IPS-15b (cell line): ENCODE measurements at regions not wholly inside any gene's neighbourhood (a gene's known extent, or its start where the extent isn't known, plus 50 kb on each side); places are given as distances from the start of the nearest gene placed in this dataset.
"Not testable (repeated sequence)": the region's sequence is repeated elsewhere in the genome, so short reads cannot be mapped to it uniquely, and the experiment has no call there.

Experiments
- H3K27me3 ChIP-seq: one replicate; pipeline ENCODE4 v1.6.1; 2013; ENCODE audit warnings: low read length; ENCODE audit not compliant: control insufficient read depth, insufficient read depth
- H3K36me3 ChIP-seq: one replicate; pipeline ENCODE4 v1.6.1; 2013; ENCODE audit warnings: low read length; ENCODE audit not compliant: control insufficient read depth, insufficient read depth
- H3K4me1 ChIP-seq: one replicate; pipeline ENCODE4 v1.6.1; 2013; ENCODE audit warnings: mild to moderate bottlenecking, low read length; ENCODE audit not compliant: control insufficient read depth, insufficient read depth
- H3K4me3 ChIP-seq: one replicate; pipeline ENCODE4 v1.5.1; 2013; ENCODE audit warnings: low read depth, low read length
- H3K9ac ChIP-seq: one replicate; pipeline ENCODE4 v1.6.1; 2013; ENCODE audit warnings: low read depth, mild to moderate bottlenecking, low read length
- H3K9me3 ChIP-seq: one replicate; pipeline ENCODE4 v1.6.1; 2013; ENCODE audit warnings: mild to moderate bottlenecking, low read length; ENCODE audit not compliant: control insufficient read depth, insufficient read depth

GRCh38 chr6:11940532-11941166 lies 71.5 kb upstream of the HIVEP1 start:
- H3K9me3 ChIP-seq, H3K4me3 ChIP-seq, H3K27me3 ChIP-seq, H3K4me1 ChIP-seq, H3K9ac ChIP-seq, H3K36me3 ChIP-seq: not testable (repeated sequence)

- H3K4me1 ChIP-seq: peaks cover 5% of the 10 kb centered on the region
- no peaks in the 10 kb centered on the region for H3K27me3 ChIP-seq
- no peak overlapping the region for H3K9ac ChIP-seq
- no peaks in the 10 kb centered on the region for H3K36me3 ChIP-seq
- no peak overlapping the region for H3K4me3 ChIP-seq
- H3K9me3 ChIP-seq: no peaks in the 10 kb centered on the region
Observed at GRCh38 chr6:11938285-11938890, 73.7 kb upstream of the HIVEP1 start.

DNA sequence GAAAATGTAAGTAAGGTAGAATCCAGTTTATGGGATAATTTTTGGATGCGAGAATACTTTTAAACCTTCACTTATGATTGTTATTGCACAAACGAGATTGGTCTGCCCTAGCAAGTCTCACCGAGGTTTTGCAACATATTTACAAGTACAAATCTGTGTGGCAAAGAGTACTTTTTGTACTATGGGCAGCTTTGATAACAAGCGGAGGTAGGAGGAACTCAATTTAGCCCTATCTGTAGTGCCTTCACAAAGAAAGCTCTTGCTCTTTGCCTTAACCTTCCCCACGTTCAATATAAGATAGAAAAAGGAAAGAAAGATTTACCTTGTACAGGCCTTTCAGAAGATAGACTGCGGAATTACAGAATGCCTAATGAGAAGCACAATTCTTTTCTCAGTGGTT lies 77.5 kb upstream of the HIVEP1 start:
- Histone ChIP-seq H3K9me3 (no peaks in the 10 kb centered on the region), H3K4me3 (no peak overlapping the region)

DNA sequence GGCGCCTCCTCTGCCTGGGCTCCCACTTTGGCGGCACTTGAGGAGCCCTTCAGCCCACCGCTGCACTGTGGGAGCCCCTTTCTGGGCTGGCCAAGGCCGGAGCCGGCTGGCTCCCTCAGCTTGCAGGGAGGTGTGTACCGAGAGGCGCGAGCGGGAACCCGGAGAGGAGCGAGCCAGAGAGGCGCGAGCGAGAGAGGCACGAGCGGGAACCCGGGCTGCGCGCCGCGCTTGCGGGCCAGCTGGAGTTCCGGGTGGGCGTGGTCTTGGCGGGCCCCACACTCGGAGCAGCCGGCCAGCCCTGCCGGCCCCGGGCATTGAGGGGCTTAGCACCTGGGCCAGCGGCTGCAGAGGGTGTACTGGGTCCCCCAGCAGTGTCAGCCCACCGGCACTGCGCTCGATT lies 79.2 kb upstream of the HIVEP1 start:
- H3K4me1 ChIP-seq, H3K36me3 ChIP-seq, H3K27me3 ChIP-seq, H3K4me3 ChIP-seq, H3K9ac ChIP-seq, H3K9me3 ChIP-seq: not testable (repeated sequence)

More for the DNA sequence above, 77.5 kb upstream of the HIVEP1 start:
- H3K36me3 ChIP-seq: no peaks in the 10 kb centered on the region
- no peak overlapping the region for H3K9ac ChIP-seq
- peaks cover 5% of the 10 kb centered on the region for H3K4me1 ChIP-seq
- H3K27me3 ChIP-seq: no peaks in the 10 kb centered on the region

DNA sequence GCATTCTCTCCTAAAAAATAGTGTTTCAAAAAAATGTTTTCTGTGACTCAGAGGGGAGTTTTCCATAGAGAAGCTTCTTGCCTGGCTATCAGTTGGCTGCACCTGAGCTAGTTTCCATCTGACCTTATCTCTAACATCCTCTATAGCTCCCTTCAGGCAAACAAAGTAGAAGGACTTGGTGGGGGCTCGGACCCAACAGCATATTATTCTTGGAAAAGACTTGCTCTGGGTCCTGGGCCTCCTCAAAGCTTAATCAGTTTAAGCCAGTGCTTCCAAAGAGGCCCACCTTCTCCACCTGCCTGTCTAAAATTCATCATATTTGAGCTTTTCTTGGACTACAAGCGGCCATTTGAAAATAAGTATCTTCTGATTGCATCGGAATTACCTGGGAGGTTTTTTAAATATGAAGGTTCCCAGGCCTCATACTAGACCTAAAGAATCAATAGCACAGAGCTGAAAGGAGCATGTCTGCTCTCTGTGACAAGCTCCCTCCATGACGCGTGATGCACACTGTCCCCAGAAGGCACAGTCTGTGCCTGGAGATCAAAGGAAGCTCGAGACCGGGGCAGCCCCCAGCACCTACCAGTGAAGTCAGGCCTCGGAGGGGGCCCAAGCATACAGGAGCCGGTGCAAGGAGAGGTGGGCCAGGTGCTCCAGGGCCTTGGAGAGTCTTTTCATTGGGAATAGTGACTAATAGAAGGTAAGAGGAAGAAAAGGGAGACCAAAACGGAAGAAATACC lies 80.6 kb upstream of the HIVEP1 start:
- H3K4me1 ChIP-seq: no peaks in the 10 kb centered on the region
- H3K9me3 ChIP-seq: no peaks in the 10 kb centered on the region
- H3K4me3 ChIP-seq: no peak overlapping the region
- no peaks in the 10 kb centered on the region for H3K27me3 ChIP-seq
- no peak overlapping the region for H3K9ac ChIP-seq
- H3K36me3 ChIP-seq: no peaks in the 10 kb centered on the region

GRCh38 chr6:11930834-11931233 lies 81.3 kb upstream of the HIVEP1 start:
- not testable (repeated sequence) for H3K36me3 ChIP-seq, H3K9me3 ChIP-seq, H3K4me3 ChIP-seq, H3K27me3 ChIP-seq, H3K4me1 ChIP-seq, H3K9ac ChIP-seq

GRCh38 chr6:11930240-11930639 lies 81.9 kb upstream of the HIVEP1 start:
- Histone ChIP-seq H3K4me1 (no peaks in the 10 kb centered on the region), H3K4me3 (no peak overlapping the region), H3K9ac (no peak overlapping the region), H3K36me3 (no peaks in the 10 kb centered on the region), H3K27me3 (no peaks in the 10 kb centered on the region), H3K9me3 (no peaks in the 10 kb centered on the region)

DNA sequence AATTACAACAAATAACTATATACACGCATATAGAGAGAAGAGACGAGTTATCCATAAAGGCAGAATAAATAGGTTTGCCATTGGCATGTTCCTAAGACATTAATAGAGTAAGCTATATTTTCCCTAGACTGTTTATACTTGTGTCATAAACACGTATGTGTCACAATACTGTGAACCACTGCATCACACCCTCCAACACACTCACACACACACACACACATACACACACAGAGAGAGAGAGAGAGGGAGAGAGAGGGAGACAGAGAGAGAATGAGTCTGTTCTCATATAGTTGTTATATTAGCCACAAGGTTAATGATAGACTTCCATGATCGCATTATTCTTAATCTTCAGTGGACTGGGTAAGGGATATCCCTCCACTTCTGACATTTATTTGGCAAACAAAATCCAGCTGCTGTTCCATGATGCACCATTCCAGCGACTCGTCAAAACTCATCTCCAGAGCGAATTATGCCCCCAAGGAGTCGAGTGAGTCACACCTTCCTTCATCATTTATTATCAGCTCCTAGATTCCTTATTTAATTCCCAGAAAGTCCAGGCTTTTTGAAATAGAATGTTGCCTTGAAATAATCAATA lies 82.8 kb upstream of the HIVEP1 start:
- no peak overlapping the region for H3K4me3 ChIP-seq
- H3K4me1 ChIP-seq: no peaks in the 10 kb centered on the region
- no peaks in the 10 kb centered on the region for H3K27me3 ChIP-seq
- no peaks in the 10 kb centered on the region for H3K9me3 ChIP-seq
- H3K36me3 ChIP-seq: no peaks in the 10 kb centered on the region
- H3K9ac ChIP-seq: no peak overlapping the region

DNA sequence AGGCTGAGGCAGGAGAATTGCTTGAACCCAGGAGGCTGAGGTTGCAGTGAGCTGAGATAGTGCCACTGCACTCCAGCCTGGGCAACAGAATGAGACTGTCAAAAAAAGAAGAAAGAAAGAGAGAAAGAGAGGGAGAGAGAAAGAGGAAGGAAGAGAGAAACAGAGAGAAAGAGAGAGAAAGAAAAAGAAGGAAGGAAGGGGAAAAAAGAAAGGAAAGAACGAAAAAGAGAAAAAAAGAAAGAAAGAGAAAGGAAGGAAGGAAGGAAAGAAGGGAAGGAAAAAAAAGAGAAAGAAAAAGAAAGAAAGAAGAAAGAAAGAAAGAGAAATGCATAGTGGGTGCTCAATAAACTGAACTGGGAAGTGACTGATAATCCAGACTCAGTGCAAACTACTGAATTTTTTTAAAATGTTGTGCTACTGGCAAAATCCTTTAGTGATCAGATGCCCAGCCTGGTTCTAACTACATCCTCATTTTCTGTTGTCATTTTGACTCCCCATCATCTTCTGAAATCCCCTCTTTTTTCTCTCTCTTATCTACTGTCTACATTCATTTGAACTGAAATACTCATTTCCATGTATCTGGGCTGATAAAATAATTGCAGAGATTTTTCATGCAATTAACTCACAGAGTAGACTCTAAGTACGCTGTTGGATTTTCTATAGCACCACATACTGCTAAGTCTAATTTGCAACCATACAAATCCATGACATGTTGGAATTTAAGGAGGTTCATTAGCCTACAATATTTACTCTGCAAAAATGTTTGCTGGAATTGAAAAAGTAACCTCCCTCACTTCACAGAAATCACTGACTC lies 85.3 kb upstream of the HIVEP1 start:
- Histone ChIP-seq H3K4me1 (no peaks in the 10 kb centered on the region), H3K9ac (no peak overlapping the region), H3K4me3 (no peak overlapping the region), H3K9me3 (no peaks in the 10 kb centered on the region), H3K27me3 (no peaks in the 10 kb centered on the region), H3K36me3 (no peaks in the 10 kb centered on the region)

GRCh38 chr6:11925805-11926204 lies 86.3 kb upstream of the HIVEP1 start:
- no peaks in the 10 kb centered on the region for H3K9me3 ChIP-seq
- H3K4me1 ChIP-seq: no peaks in the 10 kb centered on the region

GRCh38 chr6:11923621-11924020 lies 88.5 kb upstream of the HIVEP1 start:
- no peaks in the 10 kb centered on the region for H3K4me1 ChIP-seq
- no peaks in the 10 kb centered on the region for H3K9me3 ChIP-seq
- no peaks in the 10 kb centered on the region for H3K27me3 ChIP-seq
- no peak overlapping the region for H3K9ac ChIP-seq
- H3K36me3 ChIP-seq: no peaks in the 10 kb centered on the region
- H3K4me3 ChIP-seq: no peak overlapping the region

More at GRCh38 chr6:11925805-11926204, 86.3 kb upstream of the HIVEP1 start:
- no peaks in the 10 kb centered on the region for H3K27me3 ChIP-seq
- no peak overlapping the region for H3K9ac ChIP-seq
- no peak overlapping the region for H3K4me3 ChIP-seq
- H3K36me3 ChIP-seq: no peaks in the 10 kb centered on the region
